SU-DHL-6 (cell line): ENCODE measurements at regions not wholly inside any gene's neighbourhood (a gene's known extent, or its start where the extent isn't known, plus 50 kb on each side); places are given as distances from the start of the nearest gene placed in this dataset.

ENCODE experiments used
- EZH2phosphoT487 ChIP-seq: fragments of 200-600 bp; sonication (generic), shearing (Covaris generic); conservative IDR thresholded peaks from 2 replicates; pipeline ENCODE4 v1.6.1; 2018; ENCODE audit warnings: mild to moderate bottlenecking, antibody characterized with exemption, low read length, moderate library complexity, mixed read lengths
- TF ChIP-seq, protein P1 (sequence below): fragments of 200-600 bp; sonication (generic); IDR thresholded peaks from one replicate; pipeline ENCODE4 v1.5.1; 2017; ENCODE audit warnings: antibody characterized with exemption, mild to moderate bottlenecking, low read length, moderate library complexity; ENCODE audit not compliant: insufficient read depth, poor library complexity, severe bottlenecking

DNA sequence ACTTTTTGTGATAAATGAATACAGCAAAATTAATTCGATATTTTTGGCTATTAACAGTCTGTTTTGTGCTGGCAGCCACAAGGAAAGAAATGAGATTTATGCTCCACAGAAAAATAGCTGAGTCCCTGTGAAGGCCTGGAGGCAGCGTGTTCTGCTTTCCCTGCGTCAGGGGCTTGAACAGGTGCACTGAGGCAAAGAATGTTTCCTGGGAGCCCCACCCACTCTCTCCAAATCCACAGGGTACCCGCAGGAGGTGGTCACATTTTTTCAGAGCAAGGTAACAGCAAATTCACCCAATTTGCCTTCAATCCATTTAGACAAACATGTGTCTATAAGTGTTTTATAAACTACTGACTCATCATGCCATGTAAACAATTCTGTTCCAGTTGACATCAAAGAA lies 308.1 kb downstream of the TCERG1L start:
- TF ChIP-seq, protein P1, sequence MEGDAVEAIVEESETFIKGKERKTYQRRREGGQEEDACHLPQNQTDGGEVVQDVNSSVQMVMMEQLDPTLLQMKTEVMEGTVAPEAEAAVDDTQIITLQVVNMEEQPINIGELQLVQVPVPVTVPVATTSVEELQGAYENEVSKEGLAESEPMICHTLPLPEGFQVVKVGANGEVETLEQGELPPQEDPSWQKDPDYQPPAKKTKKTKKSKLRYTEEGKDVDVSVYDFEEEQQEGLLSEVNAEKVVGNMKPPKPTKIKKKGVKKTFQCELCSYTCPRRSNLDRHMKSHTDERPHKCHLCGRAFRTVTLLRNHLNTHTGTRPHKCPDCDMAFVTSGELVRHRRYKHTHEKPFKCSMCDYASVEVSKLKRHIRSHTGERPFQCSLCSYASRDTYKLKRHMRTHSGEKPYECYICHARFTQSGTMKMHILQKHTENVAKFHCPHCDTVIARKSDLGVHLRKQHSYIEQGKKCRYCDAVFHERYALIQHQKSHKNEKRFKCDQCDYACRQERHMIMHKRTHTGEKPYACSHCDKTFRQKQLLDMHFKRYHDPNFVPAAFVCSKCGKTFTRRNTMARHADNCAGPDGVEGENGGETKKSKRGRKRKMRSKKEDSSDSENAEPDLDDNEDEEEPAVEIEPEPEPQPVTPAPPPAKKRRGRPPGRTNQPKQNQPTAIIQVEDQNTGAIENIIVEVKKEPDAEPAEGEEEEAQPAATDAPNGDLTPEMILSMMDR, result no peak
- TF ChIP-seq EZH2phosphoT487, result no peak
